Muscle layer of colon (tissue), 2 donors: ENCODE measurements at regions not wholly inside any gene's neighbourhood (a gene's known extent, or its start where the extent isn't known, plus 50 kb on each side); places are given as distances from the start of the nearest gene placed in this dataset.

ENCODE experiments used
- H3K27ac ChIP-seq: one replicate; pipeline ENCODE4 v1.7.0; 2013; ENCODE audit warnings: low read depth, mild to moderate bottlenecking, low read length, moderate library complexity
- H3K27me3 ChIP-seq, 2 donors: one replicate each; pipeline ENCODE4 v1.7.0; 2013; ENCODE audit warnings: low read length in 2 of 2, mild to moderate bottlenecking in 2 of 2; ENCODE audit not compliant: insufficient read depth in 2 of 2, control insufficient read depth in 1 of 2
- H3K36me3 ChIP-seq: one replicate; pipeline ENCODE4 v1.7.0; 2013; ENCODE audit warnings: mild to moderate bottlenecking, low read length; ENCODE audit not compliant: insufficient read depth
- H3K4me1 ChIP-seq: one replicate; pipeline ENCODE4 v1.7.0; 2013; ENCODE audit warnings: mild to moderate bottlenecking, low read length; ENCODE audit not compliant: insufficient read depth
- H3K4me3 ChIP-seq, 2 donors: one replicate each; pipeline ENCODE4 v1.7.0; 2013; ENCODE audit warnings: low read length in 2 of 2, low read depth in 1 of 2, mild to moderate bottlenecking in 1 of 2, moderate library complexity in 1 of 2
- H3K9ac ChIP-seq: one replicate; pipeline ENCODE4 v1.7.0; 2013; ENCODE audit warnings: low read length
- H3K9me3 ChIP-seq: one replicate; pipeline ENCODE4 v1.7.0; 2013; ENCODE audit warnings: mild to moderate bottlenecking, low read length
- donor health status: abdominal sarcoma.
- donor health status: Adenocarcinoma of cecum.

DNA sequence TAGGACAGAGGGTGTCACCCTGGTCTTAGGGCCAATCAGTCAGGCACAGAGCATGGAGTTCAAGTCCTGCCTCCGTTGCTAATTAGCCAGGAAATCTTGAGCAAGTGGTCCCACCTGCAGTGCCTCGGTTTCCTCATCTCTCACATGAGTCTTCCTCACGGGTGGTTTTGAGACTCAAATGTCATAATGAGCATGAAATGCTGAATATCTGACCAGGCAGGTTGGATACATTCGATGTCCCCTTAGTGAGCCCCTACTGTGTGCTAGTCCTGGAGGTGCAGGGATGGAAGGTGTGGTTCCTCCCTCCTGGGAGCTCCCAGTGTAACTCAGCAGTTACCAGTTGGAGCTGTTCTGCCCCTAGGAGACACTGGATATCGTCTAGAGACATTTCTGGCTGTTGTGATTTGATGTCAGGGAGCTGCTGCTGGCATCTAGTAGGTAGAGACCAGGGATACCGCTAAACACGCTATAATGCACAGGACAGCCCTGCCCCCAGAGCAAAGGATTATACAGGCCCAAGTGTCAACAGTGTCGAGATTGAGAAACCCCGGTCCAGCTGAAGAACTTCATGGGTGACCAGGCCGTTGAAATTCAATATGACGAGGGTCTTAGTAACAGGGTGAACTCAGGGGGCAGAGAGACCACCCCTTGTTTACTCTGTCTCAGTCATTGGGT, 118.5 kb upstream of the TWIST2 start:
- Histone ChIP-seq H3K27ac (peak overlapping the region; percentile 81), H3K4me3 (no peak overlapping the region), H3K36me3 (no peaks in the 10 kb centered on the region), H3K27me3 (no peaks in the 10 kb centered on the region), H3K4me1 (peaks cover 52% of the 10 kb centered on the region), H3K9ac (peak overlapping the region; percentile 24), H3K9me3 (no peaks in the 10 kb centered on the region)

DNA sequence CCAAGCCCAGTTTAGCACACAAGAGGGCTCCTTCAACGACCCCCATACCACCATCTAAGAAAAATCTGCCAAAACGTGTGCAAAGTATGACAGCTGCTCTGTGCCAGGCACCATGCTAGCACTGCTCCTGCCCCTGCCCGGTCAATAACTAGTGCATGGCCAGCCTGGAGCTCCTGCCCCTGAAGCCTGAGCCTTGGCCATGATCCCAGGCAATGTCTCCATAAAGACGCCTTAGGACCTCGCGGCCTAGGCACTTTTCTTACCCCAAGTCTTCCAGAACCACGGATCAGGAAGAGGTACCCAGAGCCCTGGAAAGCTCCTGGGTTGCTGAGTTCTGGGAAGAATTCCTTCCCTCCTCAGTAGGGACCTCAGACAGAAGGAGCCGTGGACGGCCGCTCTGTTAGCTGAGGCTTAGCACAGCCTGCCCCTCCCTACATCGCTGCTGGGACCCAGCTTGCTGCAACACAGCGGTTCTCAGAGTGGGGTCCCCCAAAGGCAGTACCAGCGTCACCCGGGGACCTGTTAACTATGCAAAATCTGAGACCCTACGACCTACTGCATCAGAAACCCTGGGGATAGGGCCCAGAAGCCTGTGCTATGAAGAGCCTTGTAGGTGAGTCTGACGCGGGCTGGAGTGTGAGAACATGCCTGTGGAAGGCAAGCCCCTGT, 117.8 kb upstream of the TWIST2 start:
- H3K27ac ChIP-seq, result peak overlapping the region; percentile 81
- no peaks in the 10 kb centered on the region for H3K36me3 ChIP-seq
- H3K9ac ChIP-seq, result no peak overlapping the region
- H3K27me3 ChIP-seq, result no peaks in the 10 kb centered on the region
- H3K9me3 ChIP-seq, result no peaks in the 10 kb centered on the region
- H3K4me1 ChIP-seq, result peaks cover 46% of the 10 kb centered on the region
- no peak overlapping the region for H3K4me3 ChIP-seq

DNA sequence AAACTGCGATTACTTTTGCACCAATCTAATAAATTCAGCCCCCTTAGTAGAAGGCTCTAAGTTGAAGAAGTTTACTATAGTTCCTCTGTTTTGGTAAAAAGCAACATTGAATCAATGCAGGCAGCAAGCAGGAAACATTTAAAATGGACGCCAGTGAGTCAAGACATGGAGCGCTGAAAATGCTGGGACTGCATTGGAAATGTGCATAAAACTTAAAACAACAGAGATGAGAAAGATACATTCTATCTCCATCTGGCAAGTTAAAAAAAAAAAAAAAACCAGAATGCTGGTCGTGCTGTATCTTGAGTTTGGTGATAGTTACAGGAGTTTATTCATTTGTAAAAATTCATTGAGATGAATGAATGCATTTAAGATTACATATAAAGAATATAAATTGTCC, 117.0 kb upstream of the TWIST2 start:
- Histone ChIP-seq H3K27ac (no peak overlapping the region), H3K36me3 (no peaks in the 10 kb centered on the region)

DNA sequence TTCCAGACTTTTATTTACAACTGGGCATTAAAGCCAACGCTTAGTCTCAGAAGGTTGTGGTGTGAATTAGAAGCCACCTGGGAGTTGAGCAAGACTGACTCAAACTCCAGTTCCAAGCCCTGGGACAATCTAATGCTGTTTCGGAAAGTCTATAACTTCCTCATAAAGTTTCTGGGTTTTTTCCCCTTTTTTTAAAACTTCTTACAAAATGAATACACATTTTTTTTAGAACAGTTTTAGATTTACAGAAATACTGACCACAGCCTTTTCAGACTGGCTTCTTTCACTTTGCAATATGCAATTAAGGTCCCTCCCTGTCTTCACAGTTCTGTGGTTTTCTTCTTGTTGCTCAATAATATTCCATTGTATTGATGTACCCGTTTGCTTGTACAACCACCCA, 115.9 kb upstream of the TWIST2 start:
- H3K36me3 ChIP-seq, result no peaks in the 10 kb centered on the region
- no peak overlapping the region for H3K27ac ChIP-seq
- no peak overlapping the region for H3K4me3 ChIP-seq
- no peak overlapping the region for H3K9ac ChIP-seq
- peaks cover 31% of the 10 kb centered on the region for H3K4me1 ChIP-seq
- H3K27me3 ChIP-seq, result no peaks in the 10 kb centered on the region
- no peaks in the 10 kb centered on the region for H3K9me3 ChIP-seq

More for the DNA sequence above, 117.0 kb upstream of the TWIST2 start:
- Histone ChIP-seq H3K27me3 (no peaks in the 10 kb centered on the region), H3K4me1 (peaks cover 39% of the 10 kb centered on the region), H3K4me3 (no peak overlapping the region), H3K9ac (no peak overlapping the region), H3K9me3 (no peaks in the 10 kb centered on the region)

DNA sequence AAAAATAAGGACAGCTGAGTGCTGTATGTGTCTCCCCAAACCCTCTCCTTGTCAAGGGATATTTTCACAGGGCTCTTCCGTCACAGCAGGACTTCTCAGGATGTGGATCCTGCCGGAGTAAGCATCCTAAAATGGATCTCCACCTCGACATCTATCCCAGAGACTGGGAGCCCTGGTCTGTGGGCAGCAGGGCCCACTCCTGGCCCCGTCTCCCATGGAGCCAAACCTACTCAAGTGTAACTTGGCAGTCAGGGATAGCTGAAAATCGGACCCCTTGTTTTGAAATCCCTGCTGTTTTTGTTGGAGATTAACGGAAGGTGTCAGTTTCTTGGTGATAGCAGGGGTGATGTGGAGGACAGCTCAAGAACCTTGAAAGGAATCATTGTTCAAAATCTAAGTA, 109.0 kb upstream of the TWIST2 start:
- Histone ChIP-seq H3K4me1 (no peaks in the 10 kb centered on the region), H3K4me3 (no peak overlapping the region), H3K27me3 (no peaks in the 10 kb centered on the region), H3K36me3 (no peaks in the 10 kb centered on the region), H3K27ac (no peak overlapping the region), H3K9ac (no peak overlapping the region), H3K9me3 (no peaks in the 10 kb centered on the region)

DNA sequence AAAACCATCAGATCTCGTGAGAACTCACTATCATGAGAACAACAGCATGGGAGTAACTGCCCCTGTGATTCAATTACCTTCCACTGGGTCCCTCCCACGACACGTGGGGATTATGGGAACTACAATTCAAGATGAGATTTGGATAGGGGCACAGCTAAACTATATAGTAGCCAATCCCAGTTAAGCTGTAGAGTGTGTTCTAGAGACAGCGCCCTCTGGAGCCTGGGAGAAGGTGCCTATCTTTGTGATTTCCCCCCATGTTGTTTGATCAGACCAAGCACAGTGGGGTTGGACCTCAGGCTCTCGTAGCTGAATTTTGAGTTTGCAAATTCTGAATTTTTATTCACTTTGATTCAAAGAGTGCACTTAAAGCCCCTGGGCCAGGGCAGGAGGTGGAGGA, 108.2 kb upstream of the TWIST2 start:
- no peak overlapping the region for H3K9ac ChIP-seq
- H3K27me3 ChIP-seq, result no peaks in the 10 kb centered on the region
- H3K27ac ChIP-seq, result no peak overlapping the region
- H3K9me3 ChIP-seq, result no peaks in the 10 kb centered on the region
- no peaks in the 10 kb centered on the region for H3K4me1 ChIP-seq
- no peaks in the 10 kb centered on the region for H3K36me3 ChIP-seq
- H3K4me3 ChIP-seq, result no peak overlapping the region

DNA sequence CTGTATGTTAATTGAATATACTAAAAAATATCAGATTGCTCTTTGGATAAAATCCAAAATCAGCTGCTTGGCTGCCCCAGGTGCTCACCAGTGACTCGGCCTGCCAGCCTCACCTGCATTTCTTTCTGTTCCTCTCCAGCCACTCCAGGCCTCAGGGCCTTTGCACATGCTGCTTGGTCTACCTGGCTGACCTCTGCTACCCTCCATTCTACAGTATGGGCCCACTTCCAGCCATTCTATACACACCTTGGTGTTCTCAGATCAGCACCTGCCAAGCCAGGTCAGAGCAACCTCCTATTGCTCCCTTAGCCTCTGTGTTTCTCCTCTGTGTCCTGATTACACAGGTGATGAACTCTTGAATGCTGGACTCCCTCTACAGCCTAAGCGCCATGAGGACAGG, 106.6 kb upstream of the TWIST2 start:
- Histone ChIP-seq H3K27ac (no peak overlapping the region), H3K4me1 (no peaks in the 10 kb centered on the region)

DNA sequence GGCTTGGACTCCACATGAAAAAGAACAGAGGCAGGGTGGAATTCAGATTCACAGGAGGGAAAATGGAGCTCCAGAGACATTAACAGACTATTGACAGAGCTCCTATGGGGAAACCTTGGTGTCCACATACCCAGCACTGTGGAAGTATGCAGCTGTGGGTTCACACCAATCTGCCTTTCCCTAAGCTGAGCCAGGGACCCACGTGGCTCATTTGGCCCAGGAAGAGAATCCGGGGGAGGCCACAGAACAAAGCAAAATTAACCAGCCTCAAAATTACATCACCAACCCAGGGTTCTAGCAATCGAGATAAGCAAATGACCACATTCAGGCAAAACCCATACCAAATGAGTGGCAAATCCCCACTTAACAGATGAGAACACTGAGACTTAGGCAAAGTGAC, 105.8 kb upstream of the TWIST2 start:
- Histone ChIP-seq H3K9ac (no peak overlapping the region), H3K4me1 (no peaks in the 10 kb centered on the region), H3K27ac (no peak overlapping the region), H3K36me3 (no peaks in the 10 kb centered on the region), H3K4me3 (no peak overlapping the region), H3K27me3 (no peaks in the 10 kb centered on the region), H3K9me3 (no peaks in the 10 kb centered on the region)

More for the DNA sequence above, 106.6 kb upstream of the TWIST2 start:
- Histone ChIP-seq H3K9ac (no peak overlapping the region), H3K27me3 (no peaks in the 10 kb centered on the region), H3K9me3 (no peaks in the 10 kb centered on the region), H3K4me3 (no peak overlapping the region), H3K36me3 (no peaks in the 10 kb centered on the region)

DNA sequence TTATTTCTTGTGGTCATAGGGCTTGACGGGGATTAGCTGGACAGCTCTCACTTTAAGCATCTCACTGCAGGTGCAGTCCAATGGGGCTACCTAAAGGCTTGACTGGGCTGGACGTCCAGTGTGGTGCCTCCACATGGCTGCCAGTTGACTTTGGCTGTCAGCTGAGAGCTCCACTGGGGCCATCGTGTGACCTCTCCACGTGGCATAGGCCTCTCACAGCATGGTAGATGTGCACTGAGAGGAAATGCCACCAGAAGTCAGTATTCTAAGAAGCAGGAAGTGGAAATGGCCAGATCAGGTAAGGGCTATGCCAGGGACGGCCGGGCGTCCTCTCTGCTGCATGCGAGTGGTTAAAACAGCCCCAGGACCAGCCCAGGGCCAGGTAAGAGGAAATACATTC, 105.2 kb upstream of the TWIST2 start:
- Histone ChIP-seq H3K9me3 (no peaks in the 10 kb centered on the region), H3K27me3 (no peaks in the 10 kb centered on the region), H3K4me3 (no peak overlapping the region), H3K9ac (no peak overlapping the region), H3K4me1 (no peaks in the 10 kb centered on the region), H3K27ac (no peak overlapping the region), H3K36me3 (no peaks in the 10 kb centered on the region)

DNA sequence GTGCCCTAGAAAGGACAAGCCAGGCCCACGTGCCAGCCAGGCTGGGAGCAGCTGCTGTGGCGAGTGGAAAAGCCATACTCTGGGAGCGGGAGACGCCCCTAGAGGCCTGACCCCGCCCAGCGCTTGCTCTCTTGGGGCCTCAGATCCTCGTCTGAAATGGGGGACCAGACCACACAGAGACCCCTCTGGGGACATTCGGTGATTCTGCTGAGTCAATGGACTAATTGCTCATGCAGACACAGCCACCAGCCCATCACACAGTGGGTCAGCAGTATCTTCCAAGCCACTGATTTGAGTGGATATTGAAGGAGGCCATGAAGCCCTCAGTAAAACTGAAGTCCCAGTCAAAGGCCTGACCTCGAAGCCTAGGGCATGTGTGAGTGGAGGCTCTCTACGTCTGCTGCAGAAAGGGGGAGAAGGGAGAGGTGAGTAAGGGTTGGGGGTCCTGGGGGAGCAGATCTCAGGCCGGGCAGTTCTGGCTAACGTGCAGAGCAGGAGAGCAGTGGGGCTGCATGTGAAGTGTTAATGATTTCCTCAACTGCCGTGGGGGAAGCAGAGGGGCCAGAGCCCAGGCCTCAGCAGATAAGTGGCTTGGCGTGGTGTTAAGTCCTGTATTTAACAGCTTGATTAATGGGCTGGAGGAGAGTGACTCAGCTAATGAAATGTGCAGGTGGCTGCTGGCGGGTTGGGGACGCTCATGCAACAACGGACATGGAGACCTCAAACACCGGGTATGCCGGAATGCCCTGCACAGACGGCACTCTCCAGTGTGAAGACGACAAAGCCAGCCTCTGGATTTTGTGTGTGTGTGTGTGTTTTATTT, 104.4 kb upstream of the TWIST2 start:
- Histone ChIP-seq H3K27ac (no peak overlapping the region), H3K4me1 (no peaks in the 10 kb centered on the region), H3K36me3 (no peaks in the 10 kb centered on the region), H3K9me3 (no peaks in the 10 kb centered on the region), H3K4me3 (no peak overlapping the region), H3K9ac (no peak overlapping the region), H3K27me3 (no peaks in the 10 kb centered on the region)

DNA sequence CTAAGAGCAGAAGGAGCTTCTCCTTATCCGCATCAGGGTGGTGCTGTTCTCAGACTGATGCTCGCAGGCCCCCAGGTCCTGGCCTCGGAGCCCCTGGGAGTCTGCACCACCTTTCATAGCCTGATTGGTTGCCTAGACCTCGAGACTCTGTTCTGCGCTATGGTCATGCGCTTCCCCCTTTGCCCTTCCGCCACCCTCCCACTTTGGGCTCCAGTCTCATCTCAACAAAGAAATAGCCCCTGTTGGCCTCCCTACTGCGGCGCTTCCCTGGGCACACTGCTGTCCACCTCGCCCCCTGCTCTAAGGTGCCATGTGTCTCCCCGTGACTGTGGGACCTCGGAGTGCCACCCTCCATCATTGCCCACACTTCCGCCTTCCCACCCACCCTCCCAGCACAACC, 102.9 kb upstream of the TWIST2 start:
- Histone ChIP-seq H3K9ac (no peak overlapping the region), H3K27ac (no peak overlapping the region), H3K4me3 (no peak overlapping the region), H3K27me3 (no peaks in the 10 kb centered on the region), H3K36me3 (no peaks in the 10 kb centered on the region), H3K9me3 (no peaks in the 10 kb centered on the region), H3K4me1 (no peaks in the 10 kb centered on the region)
